GM18951 (cell line): ENCODE measurements at regions not wholly inside any gene's neighbourhood (a gene's known extent, or its start where the extent isn't known, plus 50 kb on each side); places are given as distances from the start of the nearest gene placed in this dataset.

Source experiments
- POLR2A ChIP-seq: IDR thresholded peaks from 4 replicates; pipeline ENCODE4 v1.6.1; 2011; ENCODE audit warnings: mild to moderate bottlenecking; ENCODE audit not compliant: insufficient read length, insufficient read depth; ENCODE audit errors: extremely low read depth
- in situ Hi-C: fragments of 300-500 bp; cut with MboI; formaldehyde crosslinking; loops from one replicate; pipeline ENCODE4 v1.12.0; 2022; ENCODE audit warnings: low sequenced_read_pairs, mixed read lengths, inconsistent platforms; ENCODE audit not compliant: unreplicated experiment

- TF ChIP-seq POLR2A, result no peak
- in situ Hi-C loops, result no loop called here
Measured at GRCh38 chr20:51299413-51299812, 243.1 kb downstream of the NFATC2 start.

- TF ChIP-seq POLR2A, result no peak
- in situ Hi-C loops, result no loop called here
Measured at GRCh38 chr20:51298141-51298749, 244.3 kb downstream of the NFATC2 start.

GRCh38 chr20:51287628-51288413 is 254.7 kb downstream of the NFATC2 start:
- TF ChIP-seq POLR2A, result no peak
- in situ Hi-C loops, result no loop called here

- TF ChIP-seq POLR2A, result no peak
- in situ Hi-C loops, result no loop called here
Measured at GRCh38 chr20:51286758-51287157, 255.8 kb downstream of the NFATC2 start.

GRCh38 chr20:51285684-51286083 is 256.8 kb downstream of the NFATC2 start:
- in situ Hi-C loops, result no loop called here
- TF ChIP-seq POLR2A, result no peak

- no peak for TF ChIP-seq POLR2A
- in situ Hi-C loops, result no loop called here
Measured at GRCh38 chr20:51284871-51285270, 257.6 kb downstream of the NFATC2 start.

- TF ChIP-seq POLR2A, result no peak
- in situ Hi-C loops, result no loop called here
Measured at GRCh38 chr20:51284176-51284575, 258.3 kb downstream of the NFATC2 start.

GRCh38 chr20:51281521-51281920 is 258.6 kb upstream of the KCNG1 start:
- TF ChIP-seq POLR2A, result no peak
- in situ Hi-C loops, result no loop called here

- TF ChIP-seq POLR2A, result no peak
- in situ Hi-C loops, result no loop called here
Measured at GRCh38 chr20:51280047-51280446, 257.1 kb upstream of the KCNG1 start.

GRCh38 chr20:51277961-51278360 is 255.1 kb upstream of the KCNG1 start:
- in situ Hi-C loops, result no loop called here

GRCh38 chr20:51276296-51276695 is 253.4 kb upstream of the KCNG1 start:
- TF ChIP-seq POLR2A, result no peak
- in situ Hi-C loops, result no loop called here

More at GRCh38 chr20:51277961-51278360, 255.1 kb upstream of the KCNG1 start:
- no peak for TF ChIP-seq POLR2A

- in situ Hi-C loops, result no loop called here
Measured at GRCh38 chr20:51275826-51276225, 252.9 kb upstream of the KCNG1 start.

GRCh38 chr20:51275181-51275580 is 252.3 kb upstream of the KCNG1 start:
- in situ Hi-C loops, result no loop called here
- TF ChIP-seq POLR2A, result no peak

More at GRCh38 chr20:51275826-51276225, 252.9 kb upstream of the KCNG1 start:
- no peak for TF ChIP-seq POLR2A

GRCh38 chr20:51272401-51272800 is 249.5 kb upstream of the KCNG1 start:
- in situ Hi-C loops, result no loop called here
- TF ChIP-seq POLR2A, result no peak
